Testis (tissue), 2 donors: ENCODE measurements at regions not wholly inside any gene's neighbourhood (a gene's known extent, or its start where the extent isn't known, plus 50 kb on each side); places are given as distances from the start of the nearest gene placed in this dataset.

ENCODE experiments used
- POLR2A ChIP-seq: fragments of 450-650 bp; IDR thresholded peaks from one replicate; pipeline ENCODE4 v1.6.1; 2017; ENCODE audit warnings: antibody characterized with exemption, mild to moderate bottlenecking, moderate library complexity
- TF ChIP-seq, protein P1 (sequence below), 3 experiments: fragments of 450-650 bp in 2 of 3; fragments of 200-600 bp in 1 of 3; sonication (generic) in 1 of 3; IDR thresholded peaks; one replicate each; pipeline ENCODE4 v1.5.1; 2016 to 2019; ENCODE audit warnings: antibody characterized with exemption in 3 of 3, mild to moderate bottlenecking in 2 of 3, moderate library complexity in 1 of 3

DNA sequence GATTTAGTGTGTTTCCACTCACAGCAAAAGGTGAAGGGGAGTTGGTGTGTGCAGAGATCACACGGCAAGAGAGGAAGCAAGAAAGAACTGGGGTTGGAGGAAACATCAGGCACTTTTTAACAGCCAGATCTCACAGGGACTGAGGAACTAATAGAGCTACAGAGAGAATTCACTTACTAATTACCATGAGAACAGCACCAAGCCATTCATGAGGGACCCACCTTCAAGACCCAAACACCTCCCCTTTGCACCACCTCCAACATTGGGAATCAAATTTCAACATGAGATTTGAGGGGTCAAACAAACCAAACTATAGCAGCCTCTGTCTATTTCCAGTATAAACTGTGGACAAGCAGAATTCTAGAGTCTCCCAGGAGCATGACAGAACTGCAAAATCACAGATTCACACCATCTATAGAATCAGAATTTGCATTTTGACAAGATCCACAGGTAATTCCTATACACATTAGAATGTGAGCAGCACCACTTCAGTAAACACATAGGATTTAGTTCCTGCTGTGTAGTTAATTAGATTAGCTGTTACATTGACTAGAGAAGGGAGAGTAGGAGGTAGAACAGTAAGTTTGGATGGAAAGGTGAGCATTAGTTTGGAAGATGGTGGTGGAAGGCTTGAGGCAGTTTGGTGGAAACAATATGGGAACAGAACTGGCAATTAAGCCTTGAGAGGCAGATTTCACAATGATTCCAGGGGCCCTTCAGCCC, 311.7 kb downstream of the NSUN3 start:
- TF ChIP-seq POLR2A = no peak
- TF ChIP-seq, protein P1, sequence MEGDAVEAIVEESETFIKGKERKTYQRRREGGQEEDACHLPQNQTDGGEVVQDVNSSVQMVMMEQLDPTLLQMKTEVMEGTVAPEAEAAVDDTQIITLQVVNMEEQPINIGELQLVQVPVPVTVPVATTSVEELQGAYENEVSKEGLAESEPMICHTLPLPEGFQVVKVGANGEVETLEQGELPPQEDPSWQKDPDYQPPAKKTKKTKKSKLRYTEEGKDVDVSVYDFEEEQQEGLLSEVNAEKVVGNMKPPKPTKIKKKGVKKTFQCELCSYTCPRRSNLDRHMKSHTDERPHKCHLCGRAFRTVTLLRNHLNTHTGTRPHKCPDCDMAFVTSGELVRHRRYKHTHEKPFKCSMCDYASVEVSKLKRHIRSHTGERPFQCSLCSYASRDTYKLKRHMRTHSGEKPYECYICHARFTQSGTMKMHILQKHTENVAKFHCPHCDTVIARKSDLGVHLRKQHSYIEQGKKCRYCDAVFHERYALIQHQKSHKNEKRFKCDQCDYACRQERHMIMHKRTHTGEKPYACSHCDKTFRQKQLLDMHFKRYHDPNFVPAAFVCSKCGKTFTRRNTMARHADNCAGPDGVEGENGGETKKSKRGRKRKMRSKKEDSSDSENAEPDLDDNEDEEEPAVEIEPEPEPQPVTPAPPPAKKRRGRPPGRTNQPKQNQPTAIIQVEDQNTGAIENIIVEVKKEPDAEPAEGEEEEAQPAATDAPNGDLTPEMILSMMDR (IDR thresholded peaks at IDR 0.05) = no peak
